ENCODE measurements at regions not wholly inside any gene's neighbourhood (a gene's known extent, or its start where the extent isn't known, plus 50 kb on each side); places are given as distances from the start of the nearest gene placed in this dataset.
A peak's percentile ranks its signal among the peaks of the same experiment; 100 is the strongest.
"Not testable (repeated sequence)": the region's sequence is repeated elsewhere in the genome, so short reads cannot be mapped to it uniquely, and the experiment has no call there.

- ATAC-seq = not testable (repeated sequence)
These were observed 566.6 kb downstream of the TMEM38B start for GRCh38 chr9:106260908-106261307.

DNA sequence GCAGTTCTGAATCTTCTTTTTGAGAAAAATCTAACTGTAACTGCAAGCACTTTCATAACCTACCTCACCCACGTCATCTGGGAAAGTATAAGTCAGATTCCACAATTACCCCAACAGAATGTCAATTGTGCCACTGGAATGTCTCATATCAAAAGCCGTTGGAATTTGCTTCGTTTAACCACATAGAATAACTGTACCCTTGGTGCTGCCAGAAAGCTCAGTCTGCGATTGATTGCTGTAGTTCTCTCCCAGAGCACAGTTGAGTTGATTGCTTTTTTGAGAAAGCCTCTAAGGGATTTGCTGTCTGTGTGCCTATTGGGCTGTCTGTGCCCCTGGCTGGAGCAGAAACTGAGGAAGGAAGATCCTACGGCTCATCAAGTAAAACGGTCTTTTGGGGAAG, 583.6 kb downstream of the TMEM38B start:
- no peak for TF ChIP-seq GLIS3 (CRISPR knock-in tag; IDR thresholded peaks at IDR 0.05)
- TF ChIP-seq ZNF70 (CRISPR knock-in tag; IDR thresholded peaks at IDR 0.05) = no peak
- TF ChIP-seq RARB (CRISPR knock-in tag; IDR thresholded peaks at IDR 0.05) = no peak
- TF ChIP-seq ZFP3 (CRISPR knock-in tag; IDR thresholded peaks at IDR 0.05) = no peak
- no peak for TF ChIP-seq CREB5 (CRISPR knock-in tag; IDR thresholded peaks at IDR 0.05; ENCODE audit: low read depth)
- no peak for TF ChIP-seq TSHZ2 (CRISPR knock-in tag; IDR thresholded peaks at IDR 0.05)
- no peak for TF ChIP-seq ZFP30 (CRISPR knock-in tag; IDR thresholded peaks at IDR 0.05)
- TF ChIP-seq ZNF565 (CRISPR knock-in tag; conservative IDR thresholded peaks at IDR 0.05; ENCODE audit: low read depth) = no peak
- TF ChIP-seq TOX (CRISPR knock-in tag; IDR thresholded peaks at IDR 0.05; ENCODE audit: borderline replicate concordance) = no peak
- no peak for TF ChIP-seq CSDC2 (CRISPR knock-in tag; IDR thresholded peaks at IDR 0.05)
- TF ChIP-seq PPARA (CRISPR knock-in tag; IDR thresholded peaks at IDR 0.05; ENCODE audit: borderline replicate concordance) = no peak
- TF ChIP-seq SNAI2 (CRISPR knock-in tag; IDR thresholded peaks at IDR 0.05) = no peak
- TF ChIP-seq, protein P1, sequence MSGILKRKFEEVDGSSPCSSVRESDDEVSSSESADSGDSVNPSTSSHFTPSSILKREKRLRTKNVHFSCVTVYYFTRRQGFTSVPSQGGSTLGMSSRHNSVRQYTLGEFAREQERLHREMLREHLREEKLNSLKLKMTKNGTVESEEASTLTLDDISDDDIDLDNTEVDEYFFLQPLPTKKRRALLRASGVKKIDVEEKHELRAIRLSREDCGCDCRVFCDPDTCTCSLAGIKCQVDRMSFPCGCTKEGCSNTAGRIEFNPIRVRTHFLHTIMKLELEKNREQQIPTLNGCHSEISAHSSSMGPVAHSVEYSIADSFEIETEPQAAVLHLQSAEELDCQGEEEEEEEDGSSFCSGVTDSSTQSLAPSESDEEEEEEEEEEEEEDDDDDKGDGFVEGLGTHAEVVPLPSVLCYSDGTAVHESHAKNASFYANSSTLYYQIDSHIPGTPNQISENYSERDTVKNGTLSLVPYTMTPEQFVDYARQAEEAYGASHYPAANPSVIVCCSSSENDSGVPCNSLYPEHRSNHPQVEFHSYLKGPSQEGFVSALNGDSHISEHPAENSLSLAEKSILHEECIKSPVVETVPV (CRISPR knock-in tag; IDR thresholded peaks at IDR 0.05) = no peak
- ATAC-seq = no peak

GRCh38 chr9:106283769-106284168, 579.2 kb upstream of the ZNF462 start:
- TF ChIP-seq TOX (CRISPR knock-in tag; IDR thresholded peaks at IDR 0.05; ENCODE audit: borderline replicate concordance) (no peak), OSR1 (CRISPR knock-in tag; IDR thresholded peaks at IDR 0.05) (no peak)
- ATAC-seq = no peak

DNA sequence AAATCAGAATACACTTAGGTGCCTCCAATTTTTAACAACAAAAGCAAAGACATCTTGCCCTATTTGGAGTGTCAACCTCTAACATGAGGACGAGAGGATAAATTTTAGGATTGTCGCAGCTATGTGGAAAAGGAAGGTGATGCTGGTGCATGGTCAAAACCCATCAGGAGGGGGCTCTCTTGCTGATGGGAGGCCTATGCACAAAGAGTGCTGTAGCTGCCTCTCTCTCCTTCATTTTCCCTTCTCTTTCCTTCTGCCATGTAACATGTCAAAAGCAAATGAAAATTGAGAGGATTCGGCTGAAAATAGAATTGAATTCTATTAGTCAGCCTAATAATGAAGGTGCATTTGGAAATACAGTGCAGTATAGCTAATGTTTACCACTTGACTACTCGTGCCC, 578.7 kb upstream of the ZNF462 start:
- TF ChIP-seq, protein P2, sequence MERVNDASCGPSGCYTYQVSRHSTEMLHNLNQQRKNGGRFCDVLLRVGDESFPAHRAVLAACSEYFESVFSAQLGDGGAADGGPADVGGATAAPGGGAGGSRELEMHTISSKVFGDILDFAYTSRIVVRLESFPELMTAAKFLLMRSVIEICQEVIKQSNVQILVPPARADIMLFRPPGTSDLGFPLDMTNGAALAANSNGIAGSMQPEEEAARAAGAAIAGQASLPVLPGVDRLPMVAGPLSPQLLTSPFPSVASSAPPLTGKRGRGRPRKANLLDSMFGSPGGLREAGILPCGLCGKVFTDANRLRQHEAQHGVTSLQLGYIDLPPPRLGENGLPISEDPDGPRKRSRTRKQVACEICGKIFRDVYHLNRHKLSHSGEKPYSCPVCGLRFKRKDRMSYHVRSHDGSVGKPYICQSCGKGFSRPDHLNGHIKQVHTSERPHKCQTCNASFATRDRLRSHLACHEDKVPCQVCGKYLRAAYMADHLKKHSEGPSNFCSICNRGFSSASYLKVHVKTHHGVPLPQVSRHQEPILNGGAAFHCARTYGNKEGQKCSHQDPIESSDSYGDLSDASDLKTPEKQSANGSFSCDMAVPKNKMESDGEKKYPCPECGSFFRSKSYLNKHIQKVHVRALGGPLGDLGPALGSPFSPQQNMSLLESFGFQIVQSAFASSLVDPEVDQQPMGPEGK (CRISPR knock-in tag; IDR thresholded peaks at IDR 0.05; ENCODE audit: borderline replicate concordance) = no peak
- TF ChIP-seq, protein P3, sequence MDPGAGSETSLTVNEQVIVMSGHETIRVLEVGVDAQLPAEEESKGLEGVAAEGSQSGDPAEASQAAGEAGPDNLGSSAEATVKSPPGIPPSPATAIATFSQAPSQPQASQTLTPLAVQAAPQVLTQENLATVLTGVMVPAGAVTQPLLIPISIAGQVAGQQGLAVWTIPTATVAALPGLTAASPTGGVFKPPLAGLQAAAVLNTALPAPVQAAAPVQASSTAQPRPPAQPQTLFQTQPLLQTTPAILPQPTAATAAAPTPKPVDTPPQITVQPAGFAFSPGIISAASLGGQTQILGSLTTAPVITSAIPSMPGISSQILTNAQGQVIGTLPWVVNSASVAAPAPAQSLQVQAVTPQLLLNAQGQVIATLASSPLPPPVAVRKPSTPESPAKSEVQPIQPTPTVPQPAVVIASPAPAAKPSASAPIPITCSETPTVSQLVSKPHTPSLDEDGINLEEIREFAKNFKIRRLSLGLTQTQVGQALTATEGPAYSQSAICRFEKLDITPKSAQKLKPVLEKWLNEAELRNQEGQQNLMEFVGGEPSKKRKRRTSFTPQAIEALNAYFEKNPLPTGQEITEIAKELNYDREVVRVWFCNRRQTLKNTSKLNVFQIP (CRISPR knock-in tag; IDR thresholded peaks at IDR 0.05; ENCODE audit: borderline replicate concordance, low read depth) = no peak
- TF ChIP-seq, protein P1 (CRISPR knock-in tag; IDR thresholded peaks at IDR 0.05) = no peak
- TF ChIP-seq OSR1 (CRISPR knock-in tag; IDR thresholded peaks at IDR 0.05) (no peak), CREB5 (CRISPR knock-in tag; IDR thresholded peaks at IDR 0.05; ENCODE audit: low read depth) (no peak), ZNF565 (CRISPR knock-in tag; conservative IDR thresholded peaks at IDR 0.05; ENCODE audit: low read depth) (no peak), ESRRG (CRISPR knock-in tag; IDR thresholded peaks at IDR 0.05) (no peak)
- ATAC-seq = peak; percentile 42; the same call in 1 of the 3 replicates
